GM13977 (cell line): ENCODE measurements at regions not wholly inside any gene's neighbourhood (a gene's known extent, or its start where the extent isn't known, plus 50 kb on each side); places are given as distances from the start of the nearest gene placed in this dataset.

Experiments used
- DNase-seq: peaks from one replicate; pipeline ENCODE4 v3.0.0; 2012; ENCODE audit warnings: low spot score
- CTCF ChIP-seq: IDR thresholded peaks from 2 replicates; pipeline ENCODE4 v1.5.1; 2012; ENCODE audit warnings: mild to moderate bottlenecking, control low read depth; ENCODE audit not compliant: insufficient read depth; ENCODE audit errors: extremely low read depth, missing control alignments
- in situ Hi-C: fragments of 300-500 bp; cut with MboI; formaldehyde crosslinking; loops from one replicate; pipeline ENCODE4 v1.12.0; 2022; ENCODE audit warnings: low sequenced_read_pairs, low pct_unique_long_range_greater_than_20kb, mixed read lengths, inconsistent platforms; ENCODE audit not compliant: unreplicated experiment

GRCh38 chr5:36444582-36445418 is 143.1 kb upstream of the RANBP3L start:
- in situ Hi-C loops = no loop called here
- no peak for DNase-seq
- no peak for TF ChIP-seq CTCF

GRCh38 chr5:36447776-36448175 is 146.1 kb upstream of the RANBP3L start:
- no peak for TF ChIP-seq CTCF
- in situ Hi-C loops = no loop called here
- no peak for DNase-seq

- TF ChIP-seq CTCF = no peak
- in situ Hi-C loops = no loop called here
- no peak for DNase-seq
Measured at GRCh38 chr5:36450229-36451014, 148.7 kb upstream of the RANBP3L start.

- TF ChIP-seq CTCF = no peak
- in situ Hi-C loops = no loop called here
- DNase-seq = no peak
Measured at GRCh38 chr5:36452424-36453006, 150.8 kb upstream of the RANBP3L start.

GRCh38 chr5:36457511-36458270 is 148.7 kb upstream of the SLC1A3 start:
- DNase-seq = no peak
- in situ Hi-C loops = no loop called here
- no peak for TF ChIP-seq CTCF

GRCh38 chr5:36458746-36459145 is 147.7 kb upstream of the SLC1A3 start:
- in situ Hi-C loops = no loop called here
- TF ChIP-seq CTCF = no peak
- DNase-seq = no peak
